Adrenal gland (tissue), 9 donors: ENCODE measurements at regions not wholly inside any gene's neighbourhood (a gene's known extent, or its start where the extent isn't known, plus 50 kb on each side); places are given as distances from the start of the nearest gene placed in this dataset.
A peak's percentile ranks its signal among the peaks of the same experiment; 100 is the strongest.

Experiments
- DNase-seq, 7 donors: peaks; one replicate each; pipeline ENCODE4 v3.0.0-alpha.2; 2019 to 2020
- H3K27ac ChIP-seq, 5 donors: fragments of 200-600 bp; sonication (generic) in 4 of 5; 1 replicate in 3 of 5; 2 replicates in 2 of 5; pipeline versions ENCODE4 v1.5.1 to v1.8.0; 2016 to 2020; ENCODE audit warnings: mild to moderate bottlenecking in 1 of 5
- H3K27me3 ChIP-seq: fragments of 200-600 bp; 2 replicates; pipeline ENCODE4 v1.8.0; 2021
- H3K36me3 ChIP-seq, 2 donors: fragments of 200-600 bp; replicated peaks in 1 of 2; 1 replicate in 1 of 2; 2 replicates in 1 of 2; pipeline versions ENCODE4 v1.5.1 to v1.8.0; 2018 to 2022
- H3K4me1 ChIP-seq, 2 donors: fragments of 200-600 bp; replicated peaks in 1 of 2; 1 replicate in 1 of 2; 2 replicates in 1 of 2; pipeline versions ENCODE4 v1.5.1 to v1.8.0; 2018 to 2021
- H3K4me3 ChIP-seq, 4 donors: fragments of 200-600 bp; sonication (generic) in 3 of 4; one replicate each; pipeline ENCODE4 v1.5.1; 2016 to 2018
- H3K9me3 ChIP-seq, 3 donors: fragments of 200-600 bp; sonication (generic) in 1 of 3; replicated peaks in 1 of 3; 1 replicate in 2 of 3; 2 replicates in 1 of 3; pipeline versions ENCODE4 v1.5.1 to v1.8.0; 2016 to 2021
- CTCF ChIP-seq, 6 experiments: fragments of 450-650 bp in 4 of 6; fragments of 200-600 bp in 2 of 6; sonication (generic) in 1 of 6; IDR thresholded peaks; 1 replicate in 5 of 6; 2 replicates in 1 of 6; pipeline versions ENCODE4 v1.5.1 to v1.8.0; 2016 to 2021; ENCODE audit warnings: antibody characterized with exemption in 6 of 6, mild to moderate bottlenecking in 2 of 6, moderate library complexity in 1 of 6
- POLR2A ChIP-seq, 2 donors: fragments of 450-650 bp; IDR thresholded peaks; one replicate each; pipeline ENCODE4 v1.6.1; 2017; ENCODE audit warnings: antibody characterized with exemption in 2 of 2, mild to moderate bottlenecking in 2 of 2, moderate library complexity in 1 of 2
- WGBS, 4 donors: extraction: QIAGEN DNeasy Blood & Tissue Kit in 2 of 4; methylation state at CpG; one replicate each; pipeline versions ENCODE4 v1.1.5 to v1.1.7; 2013 to 2017; 5-methylcytosine and 5-hydroxymethylcytosine counted together
- intact Hi-C, 2 donors: fragments of 100-400 bp; cut with DNase I; formaldehyde crosslinking; loops; one replicate each; pipeline versions ENCODE4 v1.14.1 to v1.15.0; 2022 to 2023
- donor health status: healthy with polysubstance abuse.
- donor health status: Bipolar disorder and iron deficiency.
- donor health status: DM: yes; HTN: yes; CAD: no.
- donor health status: DM: no; HTN: no; CAD: no.
- donor health status: DM: no; HTN: no; CAD: no.

GRCh38 chr2:239711911-239712570 is 311.2 kb upstream of the HDAC4 start:
- Histone ChIP-seq H3K9me3 (no peaks in the 10 kb centered on the region), H3K27me3 (no peaks in the 10 kb centered on the region), H3K27ac (no peak overlapping the region), H3K4me3 (no peak overlapping the region), H3K36me3 (no peaks in the 10 kb centered on the region), H3K4me1 (peaks cover 0 to 2% of the 10 kb centered on the region in 2 donors)
- DNase-seq: peak in 1 of 7 donors; percentile 12
- WGBS, 4 donors: 85 to 96% (median 90%) methylated on average over 3 to 8 of the region's 8 CpGs
- intact Hi-C loops: no loop called here
- no peak for TF ChIP-seq CTCF (IDR thresholded peaks at IDR 0.05)
- no peak for TF ChIP-seq POLR2A (IDR thresholded peaks at IDR 0.05)

GRCh38 chr2:239710953-239711861 is 310.4 kb upstream of the HDAC4 start:
- intact Hi-C loops: no loop called here
- TF ChIP-seq POLR2A (IDR thresholded peaks at IDR 0.05): no peak
- no peak for TF ChIP-seq CTCF (IDR thresholded peaks at IDR 0.05)
- H3K9me3 ChIP-seq: no peaks in the 10 kb centered on the region

GRCh38 chr2:239706367-239706766 is 305.5 kb upstream of the HDAC4 start:
- Histone ChIP-seq H3K27ac (no peak overlapping the region), H3K4me3 (no peak overlapping the region), H3K4me1 (peaks cover 0 to 8% of the 10 kb centered on the region in 2 donors), H3K27me3 (peaks cover 4% of the 10 kb centered on the region), H3K9me3 (no peaks in the 10 kb centered on the region), H3K36me3 (no peaks in the 10 kb centered on the region)
- intact Hi-C loops: no loop called here
- DNase-seq: peak; percentile 13 to 66 (median 41)
- TF ChIP-seq CTCF (IDR thresholded peaks at IDR 0.05) (no peak), POLR2A (IDR thresholded peaks at IDR 0.05) (no peak)
- 17 to 21% (median 17%) methylated on average over 8 of the region's 8 CpGs for WGBS, 4 donors

More at GRCh38 chr2:239710953-239711861, 310.4 kb upstream of the HDAC4 start:
- Histone ChIP-seq H3K27ac (no peak overlapping the region), H3K4me1 (peaks cover 0 to 3% of the 10 kb centered on the region in 2 donors), H3K36me3 (no peaks in the 10 kb centered on the region), H3K27me3 (no peaks in the 10 kb centered on the region), H3K4me3 (no peak overlapping the region)
- DNase-seq: peak in 3 of 7 donors; percentile 2 to 21 (median 8)
- 57 to 74% (median 63%) methylated on average over 7 of the region's 7 CpGs for WGBS, 4 donors

- Histone ChIP-seq H3K27me3 (peaks cover 4% of the 10 kb centered on the region), H3K9me3 (no peaks in the 10 kb centered on the region), H3K4me3 (no peak overlapping the region), H3K36me3 (no peaks in the 10 kb centered on the region), H3K27ac (no peak overlapping the region), H3K4me1 (peaks cover 0 to 8% of the 10 kb centered on the region in 2 donors)
- peak in 1 of 7 donors; percentile 14 for DNase-seq
- intact Hi-C loops: no loop called here
- WGBS, 4 donors: 87 to 93% (median 91%) methylated on average over 6 of the region's 6 CpGs
- no peak for TF ChIP-seq POLR2A (IDR thresholded peaks at IDR 0.05)
- no peak for TF ChIP-seq CTCF (IDR thresholded peaks at IDR 0.05)
These were observed 303.9 kb upstream of the HDAC4 start for GRCh38 chr2:239704737-239705136.
